Transverse colon (tissue), 4 donors: ENCODE measurements at regions not wholly inside any gene's neighbourhood (a gene's known extent, or its start where the extent isn't known, plus 50 kb on each side); places are given as distances from the start of the nearest gene placed in this dataset.

ENCODE experiments used
- DNase-seq: peaks from one replicate; pipeline ENCODE4 v3.0.0-alpha.2; 2019
- H3K27ac ChIP-seq, 4 donors: fragments of 200-600 bp; sonication (generic); 2 replicates each; pipeline ENCODE4 v1.5.1; 2016 to 2018; ENCODE audit warnings: inconsistent platforms in 4 of 4
- H3K27me3 ChIP-seq: fragments of 200-600 bp; sonication (generic); 2 replicates; pipeline ENCODE4 v1.5.1; 2017; ENCODE audit warnings: inconsistent platforms
- H3K36me3 ChIP-seq, 4 donors: fragments of 200-600 bp; sonication (generic); 2 replicates each; pipeline ENCODE4 v1.5.1; 2017 to 2019; ENCODE audit warnings: inconsistent platforms in 4 of 4
- H3K4me1 ChIP-seq, 4 donors: fragments of 200-600 bp; sonication (generic); 2 replicates each; pipeline ENCODE4 v1.5.1; 2017 to 2020; ENCODE audit warnings: inconsistent platforms in 4 of 4
- H3K4me3 ChIP-seq, 4 donors: fragments of 200-600 bp; sonication (generic); 1 replicate in 1 of 4; 2 replicates in 3 of 4; pipeline versions ENCODE4 v1.5.1 to v1.6.1; 2017 to 2019; ENCODE audit warnings: inconsistent platforms in 4 of 4
- H3K9me3 ChIP-seq, 2 donors: fragments of 200-600 bp; sonication (generic); 2 replicates each; pipeline ENCODE4 v1.5.1; 2017 to 2019; ENCODE audit warnings: inconsistent platforms in 2 of 2
- CTCF ChIP-seq, 5 experiments: fragments of 200-600 bp in 3 of 5; fragments of 450-650 bp in 2 of 5; sonication (generic) in 3 of 5; IDR thresholded peaks; 1 replicate in 2 of 5; 2 replicates in 3 of 5; pipeline ENCODE4 v1.5.1; 2016 to 2017; ENCODE audit warnings: antibody characterized with exemption in 5 of 5, inconsistent platforms in 3 of 5, mild to moderate bottlenecking in 2 of 5, moderate library complexity in 1 of 5
- EP300 ChIP-seq: sonication (generic); formaldehyde crosslinking; IDR thresholded peaks from one replicate; pipeline ENCODE4 v1.6.1; 2017; ENCODE audit warnings: antibody characterized with exemption, low read depth
- POLR2A ChIP-seq: fragments of 450-650 bp; IDR thresholded peaks from one replicate; pipeline ENCODE4 v1.6.1; 2016; ENCODE audit warnings: antibody characterized with exemption, mild to moderate bottlenecking, moderate library complexity
- POLR2AphosphoS5 ChIP-seq, 3 donors: sonication (generic); formaldehyde crosslinking; IDR thresholded peaks; one replicate each; pipeline ENCODE4 v1.6.1; 2016; ENCODE audit warnings: antibody characterized with exemption in 3 of 3
- WGBS, 2 donors: methylation state at CpG; one replicate each; pipeline ENCODE4 v1.1.5; 2018; ENCODE audit warnings: low coverage in 1 of 2; 5-methylcytosine and 5-hydroxymethylcytosine counted together
- in situ Hi-C, 4 donors: fragments of 200-750 bp; cut with MboI; loops; one replicate each; pipeline versions ENCODE4 v1.15.0 to v1.15.1; 2017; ENCODE audit warnings: low sequenced_read_pairs in 3 of 4, low pct_ligation_motif_present in 1 of 4, low pct_unique_long_range_greater_than_20kb in 1 of 4
- intact Hi-C: fragments of 100-400 bp; cut with DNase I; formaldehyde crosslinking; loops from one replicate; pipeline ENCODE4 v1.15.1; 2023; ENCODE audit warnings: low total_unique reads

- in situ Hi-C loops = no loop called here
- no peaks in the 10 kb centered on the region for H3K9me3 ChIP-seq
- no peak for TF ChIP-seq EP300
- no peak for TF ChIP-seq CTCF (IDR thresholded peaks at IDR 0.05)
- no peak for TF ChIP-seq POLR2AphosphoS5 (IDR thresholded peaks at IDR 0.05)
- TF ChIP-seq POLR2A = no peak
- H3K27me3 ChIP-seq = no peaks in the 10 kb centered on the region
- no peak overlapping the region for H3K27ac ChIP-seq
- intact Hi-C loops = no loop called here
- H3K4me1 ChIP-seq = no peaks in the 10 kb centered on the region
- H3K4me3 ChIP-seq = no peak overlapping the region
- no peak for DNase-seq
- H3K36me3 ChIP-seq = no peaks in the 10 kb centered on the region
- WGBS, 2 donors = 34 to 60% methylated on average over 6 of the region's 6 CpGs
These were observed 234.9 kb downstream of the FLRT2 start for GRCh38 chr14:85764822-85765221.

- WGBS, 2 donors = 72 to 75% methylated on average over 4 of the region's 4 CpGs
- TF ChIP-seq POLR2A = no peak
- no peak for TF ChIP-seq CTCF (IDR thresholded peaks at IDR 0.05)
- TF ChIP-seq POLR2AphosphoS5 (IDR thresholded peaks at IDR 0.05) = no peak
- no peak for TF ChIP-seq EP300
- intact Hi-C loops = no loop called here
- Histone ChIP-seq H3K27me3 (no peaks in the 10 kb centered on the region), H3K4me1 (no peaks in the 10 kb centered on the region), H3K4me3 (no peak overlapping the region), H3K36me3 (no peaks in the 10 kb centered on the region), H3K9me3 (no peaks in the 10 kb centered on the region), H3K27ac (no peak overlapping the region)
- in situ Hi-C loops = no loop called here
- no peak for DNase-seq
These were observed 232.6 kb downstream of the FLRT2 start for GRCh38 chr14:85762526-85762925.

- Histone ChIP-seq H3K4me3 (no peak overlapping the region), H3K4me1 (no peaks in the 10 kb centered on the region), H3K27ac (no peak overlapping the region), H3K9me3 (no peaks in the 10 kb centered on the region), H3K36me3 (no peaks in the 10 kb centered on the region), H3K27me3 (no peaks in the 10 kb centered on the region)
- intact Hi-C loops (no loop called here), in situ Hi-C loops (no loop called here)
- 12 to 48% methylated on average over 2 of the region's 2 CpGs for WGBS, 2 donors
- DNase-seq = no peak
- TF ChIP-seq POLR2AphosphoS5 (IDR thresholded peaks at IDR 0.05) = no peak
- TF ChIP-seq POLR2A = no peak
- no peak for TF ChIP-seq CTCF (IDR thresholded peaks at IDR 0.05)
- no peak for TF ChIP-seq EP300
These were observed 222.2 kb downstream of the FLRT2 start for GRCh38 chr14:85752175-85752574.

- WGBS, 2 donors = 77 to 93% methylated on average over 4 of the region's 4 CpGs
- Histone ChIP-seq H3K27ac (no peak overlapping the region), H3K4me3 (no peak overlapping the region), H3K4me1 (no peaks in the 10 kb centered on the region), H3K9me3 (no peaks in the 10 kb centered on the region), H3K27me3 (no peaks in the 10 kb centered on the region), H3K36me3 (no peaks in the 10 kb centered on the region)
- DNase-seq = no peak
- intact Hi-C loops (no loop called here), in situ Hi-C loops (no loop called here)
- TF ChIP-seq POLR2AphosphoS5 (IDR thresholded peaks at IDR 0.05) (no peak), CTCF (IDR thresholded peaks at IDR 0.05) (no peak), EP300 (no peak), POLR2A (no peak)
These were observed 214.6 kb downstream of the FLRT2 start for GRCh38 chr14:85744573-85744972.
